ENCODE measurements at regions not wholly inside any gene's neighbourhood (a gene's known extent, or its start where the extent isn't known, plus 50 kb on each side); places are given as distances from the start of the nearest gene placed in this dataset.
"Not testable (repeated sequence)": the region's sequence is repeated elsewhere in the genome, so short reads cannot be mapped to it uniquely, and the experiment has no call there.

DNA sequence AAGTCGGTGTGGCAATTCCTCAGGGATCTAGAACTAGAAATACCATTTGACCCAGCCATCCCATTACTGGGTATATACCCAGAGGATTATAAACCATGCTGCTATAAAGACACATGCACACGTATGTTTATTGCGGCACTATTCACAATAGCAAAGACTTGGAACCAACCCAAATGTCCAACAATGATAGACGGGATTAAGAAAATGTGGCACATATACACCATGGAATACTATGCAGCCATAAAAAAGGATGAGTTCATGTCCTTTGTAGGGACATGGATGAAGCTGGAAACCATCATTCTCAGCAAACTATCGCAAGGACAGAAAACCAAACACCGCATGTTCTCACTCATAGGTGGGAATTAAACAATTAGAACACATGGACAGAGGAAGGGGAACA lies 80.6 kb upstream of the ST3GAL5 start:
- H3K4me3 ChIP-seq, DNase-seq: not testable (repeated sequence)

GRCh38 chr2:85965770-85966169 lies 77.0 kb upstream of the ST3GAL5 start:
- H3K4me1 ChIP-seq; H3K27ac ChIP-seq (replicated peaks); H3K36me3 ChIP-seq; intact Hi-C loops (cut with micrococcal nuclease); H3K9me3 ChIP-seq (replicated peaks); H3K4me3 ChIP-seq; DNase-seq: not testable (repeated sequence)
- peaks cover 43% of the 10 kb centered on the region for H3K27me3 ChIP-seq (ENCODE audit: low read depth)

More for the DNA sequence above, 80.6 kb upstream of the ST3GAL5 start:
- intact Hi-C loops (cut with micrococcal nuclease); H3K9me3 ChIP-seq (replicated peaks); H3K27ac ChIP-seq (replicated peaks); H3K36me3 ChIP-seq; H3K4me1 ChIP-seq: not testable (repeated sequence)
- H3K27me3 ChIP-seq (ENCODE audit: low read depth), result peaks cover 39% of the 10 kb centered on the region

- intact Hi-C loops (cut with micrococcal nuclease); H3K36me3 ChIP-seq; DNase-seq: not testable (repeated sequence)
Measured at GRCh38 chr2:85963747-85964418, 75.1 kb upstream of the ST3GAL5 start.

DNA sequence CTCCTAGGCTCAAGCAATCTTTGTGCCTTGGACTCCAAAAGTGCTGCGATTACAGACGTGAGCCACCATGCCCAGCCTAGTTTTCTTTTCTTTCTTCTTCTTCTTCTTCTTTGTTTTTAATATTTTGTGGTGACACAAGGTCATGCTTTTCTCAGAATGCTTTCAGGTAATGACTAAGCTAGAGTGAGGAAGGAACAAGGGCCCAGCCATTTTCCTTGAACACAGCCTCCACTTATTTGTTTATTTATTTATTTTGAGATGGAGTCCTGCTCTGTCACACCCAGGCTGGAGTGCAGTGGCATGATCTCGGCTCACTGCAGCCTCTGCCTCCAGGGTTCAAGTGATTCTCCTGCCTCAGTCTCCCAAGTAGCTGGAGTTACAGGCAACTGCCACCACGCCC lies 74.3 kb upstream of the ST3GAL5 start:
- H3K27ac ChIP-seq (replicated peaks), result no peak overlapping the region
- no peaks in the 10 kb centered on the region for H3K36me3 ChIP-seq
- intact Hi-C loops (cut with micrococcal nuclease), result no loop called here
- H3K27me3 ChIP-seq (ENCODE audit: low read depth), result peaks cover 33% of the 10 kb centered on the region
- no peak for TF ChIP-seq CTCF (IDR thresholded peaks at IDR 0.05; ENCODE audit: borderline replicate concordance)
- DNase-seq, result no peak
- no peak overlapping the region for H3K4me3 ChIP-seq
- H3K4me1 ChIP-seq, result peaks cover 9% of the 10 kb centered on the region
- H3K9me3 ChIP-seq (replicated peaks), result no peaks in the 10 kb centered on the region

More at GRCh38 chr2:85963747-85964418, 75.1 kb upstream of the ST3GAL5 start:
- H3K9me3 ChIP-seq (replicated peaks); H3K4me3 ChIP-seq; H3K27ac ChIP-seq (replicated peaks); H3K4me1 ChIP-seq: not testable (repeated sequence)
- peaks cover 33% of the 10 kb centered on the region for H3K27me3 ChIP-seq (ENCODE audit: low read depth)

DNA sequence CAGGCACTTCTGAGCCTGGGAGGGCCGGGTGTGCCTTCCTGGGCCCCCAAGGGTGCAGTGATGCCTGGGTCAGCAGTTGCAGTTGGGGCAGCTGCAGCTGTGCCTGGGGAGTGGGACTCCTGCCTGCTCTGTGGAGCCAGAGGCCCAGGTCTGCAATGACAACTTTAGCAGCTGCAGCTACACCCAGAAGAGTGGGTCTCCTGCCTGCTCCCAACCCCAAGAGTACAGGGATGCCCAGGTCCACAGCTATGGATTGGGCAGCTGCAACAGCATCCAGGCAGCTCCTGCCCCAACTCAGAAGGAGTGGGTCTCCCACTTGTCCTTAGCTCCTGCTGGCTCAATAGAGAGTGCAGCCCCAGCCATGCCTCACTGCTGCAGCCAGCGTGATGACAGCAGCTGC lies 73.0 kb upstream of the ST3GAL5 start:
- H3K36me3 ChIP-seq, result no peaks in the 10 kb centered on the region
- H3K27ac ChIP-seq (replicated peaks), result no peak overlapping the region
- H3K4me1 ChIP-seq, result peaks cover 9% of the 10 kb centered on the region
- no peak for DNase-seq
- H3K4me3 ChIP-seq, result no peak overlapping the region
- intact Hi-C loops (cut with micrococcal nuclease), result no loop called here
- TF ChIP-seq CTCF (IDR thresholded peaks at IDR 0.05; ENCODE audit: borderline replicate concordance), result no peak
- H3K9me3 ChIP-seq (replicated peaks), result no peaks in the 10 kb centered on the region
- H3K27me3 ChIP-seq (ENCODE audit: low read depth), result peaks cover 33% of the 10 kb centered on the region

DNA sequence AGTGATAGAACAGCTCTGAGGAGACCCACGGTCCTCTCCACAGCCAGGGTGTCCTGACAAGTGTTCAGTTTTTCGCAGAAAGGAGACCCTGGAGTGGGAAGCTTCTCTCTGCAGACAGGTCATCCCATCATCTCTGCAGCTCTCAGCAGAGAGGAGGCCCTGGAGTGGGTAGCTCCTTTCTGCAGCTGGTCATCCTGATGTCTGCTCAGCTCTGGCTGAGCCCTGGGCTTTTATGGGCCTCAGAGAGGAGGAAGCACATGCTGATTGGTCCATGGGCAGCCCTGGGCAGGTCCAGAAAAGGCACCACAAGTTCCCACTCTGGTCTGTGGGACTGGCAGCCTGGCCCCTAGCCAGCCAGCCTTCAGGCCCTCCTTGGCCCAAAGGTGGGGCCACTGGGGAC lies 72.3 kb upstream of the ST3GAL5 start:
- H3K27ac ChIP-seq (replicated peaks), result no peak overlapping the region
- H3K4me1 ChIP-seq, result peaks cover 9% of the 10 kb centered on the region
- H3K9me3 ChIP-seq (replicated peaks), result no peaks in the 10 kb centered on the region
- intact Hi-C loops (cut with micrococcal nuclease), result no loop called here
- no peaks in the 10 kb centered on the region for H3K36me3 ChIP-seq
- DNase-seq, result no peak
- peaks cover 33% of the 10 kb centered on the region for H3K27me3 ChIP-seq (ENCODE audit: low read depth)
- H3K4me3 ChIP-seq, result no peak overlapping the region
- no peak for TF ChIP-seq CTCF (IDR thresholded peaks at IDR 0.05; ENCODE audit: borderline replicate concordance)

DNA sequence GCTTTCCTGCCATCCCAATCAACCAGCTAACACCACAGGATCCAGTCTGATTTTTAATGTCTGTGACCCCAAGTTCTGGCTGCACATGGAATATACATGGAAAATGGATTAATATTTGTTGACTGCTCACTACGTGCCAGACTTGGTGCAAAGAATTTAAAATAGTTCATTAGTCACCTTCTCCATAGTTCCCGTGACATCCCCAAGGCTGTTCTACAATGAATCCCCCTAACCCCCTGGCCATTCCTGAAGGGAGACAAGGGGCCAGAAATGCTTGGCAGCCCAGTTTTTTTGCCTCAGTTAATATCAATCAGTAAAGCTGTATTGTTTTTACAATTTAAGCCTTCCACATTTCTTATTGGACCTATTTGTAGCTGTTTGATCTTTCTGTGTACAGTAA lies 71.0 kb upstream of the ST3GAL5 start:
- Histone ChIP-seq H3K9me3 (replicated peaks) (no peaks in the 10 kb centered on the region), H3K27me3 (ENCODE audit: low read depth) (peaks cover 33% of the 10 kb centered on the region), H3K36me3 (no peaks in the 10 kb centered on the region), H3K4me1 (peaks cover 9% of the 10 kb centered on the region), H3K4me3 (no peak overlapping the region), H3K27ac (replicated peaks) (no peak overlapping the region)
- TF ChIP-seq CTCF (IDR thresholded peaks at IDR 0.05; ENCODE audit: borderline replicate concordance), result no peak
- DNase-seq, result no peak
- intact Hi-C loops (cut with micrococcal nuclease), result no loop called here
